ENCODE measurements at regions not wholly inside any gene's neighbourhood (a gene's known extent, or its start where the extent isn't known, plus 50 kb on each side); places are given as distances from the start of the nearest gene placed in this dataset.

DNA sequence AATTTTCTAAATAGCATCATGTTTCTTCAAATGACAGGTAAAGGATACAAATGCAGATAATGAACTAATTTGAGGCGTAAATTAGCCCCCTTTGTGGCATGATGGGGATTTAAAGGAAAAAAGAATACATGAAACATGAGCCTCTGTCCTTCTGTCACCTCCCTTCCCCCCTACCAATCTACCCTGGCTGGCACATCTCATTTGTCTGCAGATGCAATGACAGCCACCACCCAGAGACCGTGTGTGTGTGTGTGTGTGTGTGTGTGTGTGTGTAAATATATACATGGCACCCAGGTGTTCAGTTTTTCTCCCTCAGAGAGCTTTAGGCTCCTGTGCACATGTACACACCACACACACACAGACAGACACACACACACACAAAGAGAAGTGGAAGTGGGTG is 451.1 kb downstream of the RWDD3 start:
- ATAC-seq = no peak

DNA sequence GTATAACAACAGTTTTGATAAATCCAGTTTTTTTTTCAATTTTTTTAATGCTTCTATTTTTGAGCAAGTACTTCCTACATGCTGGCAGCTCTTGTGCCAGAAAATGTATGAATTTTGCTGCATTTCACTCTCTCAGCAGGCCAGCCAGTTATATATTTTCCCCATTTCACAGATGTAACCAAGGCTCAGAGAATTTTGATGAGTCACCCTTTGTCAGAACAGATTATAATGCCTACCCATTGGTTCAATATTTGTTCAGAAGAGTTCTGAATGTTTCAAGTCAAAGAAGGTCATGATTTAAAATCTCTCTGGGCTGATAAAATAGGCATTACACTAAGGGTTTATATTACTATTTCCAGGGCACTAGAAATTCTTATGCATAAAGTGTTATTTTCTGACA is 452.2 kb downstream of the RWDD3 start:
- no peak for ATAC-seq

- ATAC-seq = no peak
Observed at GRCh38 chr1:95699149-95699953, 465.3 kb downstream of the RWDD3 start.

GRCh38 chr1:95701450-95702173 is 467.6 kb downstream of the RWDD3 start:
- ATAC-seq = no peak

DNA sequence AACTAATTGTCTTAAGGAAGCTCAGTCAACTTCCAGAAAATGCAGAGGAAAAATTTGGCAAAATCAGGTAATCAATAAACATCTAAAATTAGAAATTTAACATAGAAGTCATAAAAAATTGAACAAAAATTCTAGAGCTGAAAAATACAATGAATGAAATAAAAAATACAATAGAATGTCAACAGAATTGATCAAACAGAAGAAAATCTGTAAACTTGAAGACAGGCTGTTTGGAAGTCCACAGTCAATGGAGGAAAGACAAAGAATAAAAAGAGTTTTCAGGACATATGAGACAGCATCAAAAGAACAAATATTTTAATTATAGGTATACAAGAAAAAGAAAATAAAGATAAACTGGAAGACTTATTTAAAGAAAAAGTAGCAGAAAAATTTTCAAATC is 469.0 kb downstream of the RWDD3 start:
- ATAC-seq = no peak

GRCh38 chr1:95716097-95716496 is 482.1 kb downstream of the RWDD3 start:
- no peak for ATAC-seq

- ATAC-seq = no peak
Observed at GRCh38 chr1:95716550-95716949, 482.5 kb downstream of the RWDD3 start.

GRCh38 chr1:95723346-95723745 is 489.3 kb downstream of the RWDD3 start:
- no peak for ATAC-seq

- no peak for ATAC-seq
Observed at GRCh38 chr1:95728841-95729240, 494.8 kb downstream of the RWDD3 start.

- no peak for ATAC-seq
Observed at GRCh38 chr1:95730986-95731385, 497.0 kb downstream of the RWDD3 start.

GRCh38 chr1:95731466-95731865 is 497.5 kb downstream of the RWDD3 start:
- no peak for ATAC-seq

- ATAC-seq = no peak
Observed at GRCh38 chr1:95733031-95733430, 499.0 kb downstream of the RWDD3 start.

- ATAC-seq = no peak
Observed at GRCh38 chr1:95733671-95734070, 499.7 kb downstream of the RWDD3 start.

DNA sequence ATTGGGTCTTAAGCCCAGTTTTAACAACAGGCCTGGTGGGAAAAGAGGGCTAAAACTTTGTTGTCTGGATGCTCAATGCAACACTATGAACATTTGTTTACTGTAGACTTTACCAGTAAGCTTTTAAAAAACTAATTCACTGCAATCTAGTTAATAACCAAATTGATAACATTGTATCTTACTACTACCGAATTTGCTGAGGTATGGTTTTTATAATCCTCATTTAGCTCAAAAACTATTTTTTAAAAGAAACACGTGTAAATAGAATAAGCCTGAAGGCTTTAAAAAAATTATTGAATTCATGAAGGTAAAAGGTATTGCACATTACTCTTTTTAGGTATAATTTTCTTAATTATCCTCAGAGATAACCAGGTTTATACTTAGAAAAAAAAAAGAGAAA is 500.6 kb downstream of the RWDD3 start:
- no peak for ATAC-seq

DNA sequence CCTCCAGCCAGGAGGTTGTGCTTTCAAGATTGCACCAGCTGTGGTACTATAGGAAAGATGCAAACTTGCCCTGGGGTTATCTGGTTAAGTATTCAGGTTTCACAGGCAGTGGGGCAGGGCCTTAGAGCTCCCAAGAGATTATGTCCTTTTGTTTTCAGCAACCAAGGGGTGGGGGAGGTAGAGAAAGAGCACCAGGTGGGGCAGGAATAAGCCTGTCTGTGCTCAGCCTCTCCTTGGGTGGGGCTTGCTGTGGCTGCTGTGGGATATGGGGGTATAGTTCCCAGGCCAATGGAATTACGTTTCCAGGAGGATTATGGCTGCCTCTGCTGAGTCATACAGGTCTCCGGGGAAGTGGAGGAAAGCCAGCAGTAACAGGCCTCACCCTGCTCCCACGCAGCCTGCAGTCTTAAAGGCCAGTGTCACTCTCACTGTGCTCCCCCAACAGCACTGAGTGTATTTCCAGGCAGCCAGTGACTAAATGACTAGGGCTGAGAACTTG is 508.6 kb downstream of the RWDD3 start:
- no peak for ATAC-seq

- ATAC-seq = no peak
Observed at GRCh38 chr1:95744731-95745130, 510.7 kb downstream of the RWDD3 start.

DNA sequence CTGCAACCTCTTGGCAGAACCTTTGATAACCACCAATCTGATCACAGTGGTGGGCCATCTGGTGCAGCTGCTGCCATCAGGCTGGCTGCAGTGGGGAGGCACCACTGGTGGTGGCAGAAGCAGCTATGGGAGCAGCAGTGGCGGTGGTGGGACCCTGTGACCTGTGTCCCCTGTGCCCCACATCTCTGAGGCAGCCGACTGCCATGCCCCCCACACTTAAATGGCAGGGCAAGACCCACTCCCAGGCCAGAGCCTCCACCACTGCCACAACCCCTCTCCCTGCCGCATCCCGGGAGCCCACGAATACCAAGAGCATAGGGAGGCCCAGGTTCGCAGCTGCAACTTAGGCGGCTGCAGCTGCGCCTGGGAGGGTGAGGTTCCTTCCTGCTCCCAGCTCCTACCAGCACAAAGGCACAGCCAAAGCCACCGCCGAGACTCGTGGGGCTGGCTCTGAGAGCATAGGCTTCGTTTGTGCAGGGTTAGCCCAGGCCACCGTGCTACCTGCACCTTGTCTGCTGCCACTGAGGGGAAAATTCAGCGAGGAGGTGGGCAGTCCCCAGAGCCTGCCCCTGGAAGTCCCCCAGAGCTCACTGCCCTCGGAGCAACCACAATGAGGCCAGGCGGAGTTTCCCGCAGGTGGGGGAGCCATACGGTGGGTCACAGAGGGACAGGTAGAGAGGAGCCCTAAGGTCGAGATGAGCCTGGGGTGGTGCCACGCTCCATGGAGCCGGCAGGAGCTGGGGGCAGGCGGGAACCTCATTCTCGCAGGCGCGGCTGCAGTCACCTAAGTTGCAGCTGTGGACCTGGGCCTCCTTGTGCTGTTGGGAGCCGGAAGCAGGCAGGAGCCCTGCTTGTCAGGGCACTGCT is 518.7 kb downstream of the RWDD3 start:
- no peak for ATAC-seq

DNA sequence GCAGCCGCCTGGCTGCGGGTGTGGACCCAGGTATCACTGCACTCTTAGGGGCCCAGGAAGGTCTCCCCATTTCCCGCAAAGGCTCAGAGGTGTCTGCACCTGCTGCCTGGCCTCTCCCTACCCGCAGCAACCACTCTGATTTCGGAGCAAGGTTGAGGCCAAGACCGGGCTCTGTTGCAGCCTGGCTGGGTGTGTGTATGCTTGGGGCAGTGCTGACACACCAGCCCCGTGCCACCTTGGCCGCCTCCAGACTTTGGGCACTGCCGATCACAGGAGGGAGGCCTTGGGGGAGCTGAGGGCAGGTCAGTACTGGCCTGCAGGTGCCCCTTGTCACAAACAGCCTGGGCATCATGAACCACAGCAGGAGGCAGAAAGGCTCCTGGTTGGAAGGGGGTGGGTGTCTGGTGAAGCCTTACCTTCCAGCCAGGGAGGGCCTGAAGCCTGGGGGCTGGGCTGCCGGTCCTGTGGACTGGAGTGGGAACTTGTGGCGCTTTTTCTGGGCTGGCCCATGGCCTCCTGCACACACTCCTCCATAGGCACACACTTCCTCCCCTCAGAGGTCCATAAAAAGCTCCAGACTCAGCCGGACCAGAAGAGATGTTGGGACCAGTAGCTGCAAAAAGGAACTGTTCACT is 519.5 kb downstream of the RWDD3 start:
- no peak for ATAC-seq

- ATAC-seq = no peak
Observed at GRCh38 chr1:95754412-95754811, 520.4 kb downstream of the RWDD3 start.

DNA sequence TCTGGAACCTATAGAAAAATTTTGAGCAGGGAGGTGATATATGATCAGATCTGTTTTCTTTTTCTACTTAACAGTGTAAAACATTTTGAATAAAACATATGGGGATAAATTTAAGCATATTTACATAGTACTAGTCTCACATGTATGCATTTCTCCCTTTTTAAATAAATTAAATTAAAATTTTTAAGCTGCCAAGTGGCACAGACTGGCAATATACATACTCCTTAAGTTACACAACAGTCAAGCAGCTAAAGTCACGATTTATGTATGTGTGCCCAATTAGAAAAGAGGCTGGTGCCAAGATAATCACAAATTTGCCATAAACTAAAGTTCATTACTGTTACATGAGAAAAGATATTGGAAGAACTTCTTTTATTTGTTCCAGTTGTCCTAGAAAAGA is 532.0 kb downstream of the RWDD3 start:
- ATAC-seq = no peak

DNA sequence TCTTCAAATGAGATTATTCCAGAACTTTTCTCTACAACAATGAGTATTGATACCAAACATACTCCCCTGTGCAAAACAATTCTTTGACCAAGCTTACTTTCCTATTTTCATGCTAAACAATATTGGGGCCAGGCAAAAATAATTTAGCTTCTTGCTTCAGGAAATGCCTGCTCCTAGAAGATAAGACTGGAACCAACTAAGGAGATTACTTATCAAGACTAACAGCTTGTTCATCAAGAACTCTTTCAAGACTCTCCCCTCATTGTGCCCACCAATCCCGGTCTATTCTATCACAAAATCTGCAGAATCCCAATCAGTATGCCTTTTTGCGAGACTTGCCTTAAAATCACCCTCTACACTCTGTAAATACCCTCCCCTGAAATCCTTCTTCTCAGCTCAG is 536.6 kb downstream of the RWDD3 start:
- no peak for ATAC-seq

GRCh38 chr1:95778217-95778616 is 544.2 kb downstream of the RWDD3 start:
- no peak for ATAC-seq

DNA sequence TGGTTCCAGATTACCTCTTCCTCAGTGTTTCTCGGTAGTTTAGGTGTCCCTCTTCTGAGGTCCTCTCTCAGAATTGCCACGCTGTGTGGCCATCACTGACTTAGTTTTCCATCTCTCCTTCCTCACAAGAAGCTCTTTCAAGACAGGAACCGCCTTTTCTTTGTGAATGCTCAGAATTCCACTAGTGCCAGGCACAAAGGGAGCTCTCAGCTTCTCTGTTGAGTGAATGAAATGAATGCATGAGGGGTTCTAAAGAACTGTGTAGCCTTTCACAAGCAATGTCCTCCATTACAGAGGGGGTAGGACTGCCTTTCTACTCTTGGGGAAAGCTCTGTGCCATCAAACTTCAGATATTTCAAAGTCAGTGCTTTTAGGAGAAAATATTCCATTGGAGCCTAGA is 546.8 kb downstream of the RWDD3 start:
- ATAC-seq = no peak
